ENCODE measurements at regions not wholly inside any gene's neighbourhood (a gene's known extent, or its start where the extent isn't known, plus 50 kb on each side); places are given as distances from the start of the nearest gene placed in this dataset.
"Not testable (repeated sequence)": the region's sequence is repeated elsewhere in the genome, so short reads cannot be mapped to it uniquely, and the experiment has no call there.

- Histone ChIP-seq H3K4me1 (ENCODE audit: low read depth) (peaks cover 9% of the 10 kb centered on the region), H3K27ac (no peak overlapping the region)
- TF ChIP-seq, protein P1, sequence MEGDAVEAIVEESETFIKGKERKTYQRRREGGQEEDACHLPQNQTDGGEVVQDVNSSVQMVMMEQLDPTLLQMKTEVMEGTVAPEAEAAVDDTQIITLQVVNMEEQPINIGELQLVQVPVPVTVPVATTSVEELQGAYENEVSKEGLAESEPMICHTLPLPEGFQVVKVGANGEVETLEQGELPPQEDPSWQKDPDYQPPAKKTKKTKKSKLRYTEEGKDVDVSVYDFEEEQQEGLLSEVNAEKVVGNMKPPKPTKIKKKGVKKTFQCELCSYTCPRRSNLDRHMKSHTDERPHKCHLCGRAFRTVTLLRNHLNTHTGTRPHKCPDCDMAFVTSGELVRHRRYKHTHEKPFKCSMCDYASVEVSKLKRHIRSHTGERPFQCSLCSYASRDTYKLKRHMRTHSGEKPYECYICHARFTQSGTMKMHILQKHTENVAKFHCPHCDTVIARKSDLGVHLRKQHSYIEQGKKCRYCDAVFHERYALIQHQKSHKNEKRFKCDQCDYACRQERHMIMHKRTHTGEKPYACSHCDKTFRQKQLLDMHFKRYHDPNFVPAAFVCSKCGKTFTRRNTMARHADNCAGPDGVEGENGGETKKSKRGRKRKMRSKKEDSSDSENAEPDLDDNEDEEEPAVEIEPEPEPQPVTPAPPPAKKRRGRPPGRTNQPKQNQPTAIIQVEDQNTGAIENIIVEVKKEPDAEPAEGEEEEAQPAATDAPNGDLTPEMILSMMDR (IDR thresholded peaks at IDR 0.05; ENCODE audit: low read depth, low read length), result no peak
Measured at GRCh38 chr6:3614918-3615317, 136.6 kb downstream of the PXDC1 start.

GRCh38 chr6:3613565-3613964, 137.9 kb downstream of the PXDC1 start:
- not testable (repeated sequence) for H3K4me1 ChIP-seq (ENCODE audit: low read depth); H3K27ac ChIP-seq; H3K4me3 ChIP-seq; H3K9me3 ChIP-seq (ENCODE audit: low read depth); DNase-seq (ENCODE audit: low read depth in 1 of 2, low spot score in 1 of 2); H3K27me3 ChIP-seq; H3K36me3 ChIP-seq

More at GRCh38 chr6:3614918-3615317, 136.6 kb downstream of the PXDC1 start:
- no peaks in the 10 kb centered on the region for H3K36me3 ChIP-seq
- H3K9me3 ChIP-seq (ENCODE audit: low read depth), result no peaks in the 10 kb centered on the region
- no peaks in the 10 kb centered on the region for H3K27me3 ChIP-seq
- H3K4me3 ChIP-seq, result no peak overlapping the region
- no peak for DNase-seq (ENCODE audit: low read depth in 1 of 2, low spot score in 1 of 2)

- H3K4me1 ChIP-seq (ENCODE audit: low read depth), result peaks cover 3% of the 10 kb centered on the region
- no peak overlapping the region for H3K27ac ChIP-seq
- H3K27me3 ChIP-seq, result no peaks in the 10 kb centered on the region
- DNase-seq (ENCODE audit: low read depth in 1 of 2, low spot score in 1 of 2), result peak in 1 of 2 donors; percentile 80
- no peaks in the 10 kb centered on the region for H3K9me3 ChIP-seq (ENCODE audit: low read depth)
- H3K36me3 ChIP-seq, result no peaks in the 10 kb centered on the region
- no peak overlapping the region for H3K4me3 ChIP-seq
- TF ChIP-seq, protein P1 (IDR thresholded peaks at IDR 0.05; ENCODE audit: low read depth, low read length), result no peak
Measured at GRCh38 chr6:3612341-3613041, 139.0 kb downstream of the PXDC1 start.

DNA sequence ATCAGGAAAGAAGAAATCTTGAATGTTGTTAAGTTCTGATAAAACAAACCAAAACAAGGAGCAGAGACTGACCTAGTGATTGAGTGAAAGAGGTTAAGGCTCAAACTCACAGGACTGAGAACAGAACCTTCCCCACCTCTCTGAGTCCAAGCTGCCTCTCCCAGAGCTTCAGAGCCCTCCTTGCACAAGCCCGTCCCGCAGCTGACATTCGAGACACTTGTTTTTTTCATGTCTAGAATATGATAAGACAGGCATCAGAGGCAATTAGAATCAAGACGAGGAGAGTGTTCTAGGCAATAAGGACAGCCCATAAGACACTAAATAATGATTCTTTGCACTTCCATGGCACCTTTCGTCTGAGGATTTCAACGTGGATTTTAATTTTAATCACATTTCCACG, 140.6 kb downstream of the PXDC1 start:
- TF ChIP-seq, protein P1 (IDR thresholded peaks at IDR 0.05; ENCODE audit: low read depth, low read length), result no peak
- no peaks in the 10 kb centered on the region for H3K36me3 ChIP-seq
- no peak for DNase-seq (ENCODE audit: low read depth in 1 of 2, low spot score in 1 of 2)

GRCh38 chr6:3610206-3610605, 141.3 kb downstream of the PXDC1 start:
- H3K27ac ChIP-seq, result no peak overlapping the region
- TF ChIP-seq, protein P1 (IDR thresholded peaks at IDR 0.05; ENCODE audit: low read depth, low read length), result no peak
- no peaks in the 10 kb centered on the region for H3K9me3 ChIP-seq (ENCODE audit: low read depth)
- no peaks in the 10 kb centered on the region for H3K4me1 ChIP-seq (ENCODE audit: low read depth)
- H3K27me3 ChIP-seq, result no peaks in the 10 kb centered on the region
- peak in 1 of 2 donors; percentile 5 for DNase-seq (ENCODE audit: low read depth in 1 of 2, low spot score in 1 of 2)
- no peaks in the 10 kb centered on the region for H3K36me3 ChIP-seq
- no peak overlapping the region for H3K4me3 ChIP-seq

More for the DNA sequence above, 140.6 kb downstream of the PXDC1 start:
- Histone ChIP-seq H3K4me3 (no peak overlapping the region), H3K4me1 (ENCODE audit: low read depth) (no peaks in the 10 kb centered on the region), H3K27me3 (no peaks in the 10 kb centered on the region), H3K27ac (no peak overlapping the region), H3K9me3 (ENCODE audit: low read depth) (no peaks in the 10 kb centered on the region)

GRCh38 chr6:3609388-3609787, 142.1 kb downstream of the PXDC1 start:
- TF ChIP-seq, protein P1 (IDR thresholded peaks at IDR 0.05; ENCODE audit: low read depth, low read length), result no peak
- H3K4me1 ChIP-seq (ENCODE audit: low read depth), result no peaks in the 10 kb centered on the region
- no peaks in the 10 kb centered on the region for H3K27me3 ChIP-seq
- no peak overlapping the region for H3K4me3 ChIP-seq
- no peak for DNase-seq (ENCODE audit: low read depth in 1 of 2, low spot score in 1 of 2)
- H3K27ac ChIP-seq, result no peak overlapping the region
- no peaks in the 10 kb centered on the region for H3K36me3 ChIP-seq
- H3K9me3 ChIP-seq (ENCODE audit: low read depth), result no peaks in the 10 kb centered on the region
